CD14-positive monocyte (primary cell): ENCODE measurements at regions not wholly inside any gene's neighbourhood (a gene's known extent, or its start where the extent isn't known, plus 50 kb on each side); places are given as distances from the start of the nearest gene placed in this dataset.
A peak's percentile ranks its signal among the peaks of the same experiment; 100 is the strongest.

Experiments
- DNase-seq, 3 donors: peaks; one replicate each; pipeline ENCODE4 v3.0.0-alpha.2; 2011 to 2022
- H2AFZ ChIP-seq: 2 replicates; pipeline ENCODE4 v1.6.0; 2012; ENCODE audit warnings: mild to moderate bottlenecking, low read depth, low read length, inconsistent platforms; ENCODE audit not compliant: insufficient read depth, poor library complexity, severe bottlenecking
- H3K27ac ChIP-seq, 2 donors: 1 replicate in 1 of 2; 2 replicates in 1 of 2; pipeline ENCODE4 v1.5.1; 2012 to 2013; ENCODE audit warnings: low read length in 2 of 2, control low read depth in 1 of 2, inconsistent platforms in 1 of 2, low read depth in 1 of 2, mild to moderate bottlenecking in 1 of 2
- H3K27me3 ChIP-seq, 2 donors: one replicate each; pipeline versions ENCODE4 v1.6.0 to v1.6.1; 2011 to 2013; ENCODE audit warnings: low read length in 2 of 2; ENCODE audit not compliant: control insufficient read depth in 2 of 2, insufficient read depth in 2 of 2
- H3K36me3 ChIP-seq, 2 donors: replicated peaks in 1 of 2; 1 replicate in 1 of 2; 2 replicates in 1 of 2; pipeline versions ENCODE4 v1.5.1 to v1.6.1; 2012 to 2013; ENCODE audit warnings: low read length in 2 of 2, control low read depth in 1 of 2, inconsistent platforms in 1 of 2, mild to moderate bottlenecking in 1 of 2; ENCODE audit not compliant: insufficient read depth in 2 of 2, control insufficient read depth in 1 of 2
- H3K4me1 ChIP-seq, 2 donors: 1 replicate in 1 of 2; 2 replicates in 1 of 2; pipeline versions ENCODE4 v1.5.1 to v1.6.1; 2012 to 2013; ENCODE audit warnings: low read length in 2 of 2, control low read depth in 1 of 2, inconsistent platforms in 1 of 2, mild to moderate bottlenecking in 1 of 2, moderate library complexity in 1 of 2; ENCODE audit not compliant: insufficient read depth in 2 of 2, control insufficient read depth in 1 of 2
- H3K4me2 ChIP-seq: replicated peaks from 2 replicates; pipeline ENCODE3; 2012; ENCODE audit warnings: low read length, moderate library complexity, mild to moderate bottlenecking; ENCODE audit not compliant: poor library complexity, severe bottlenecking; ENCODE audit errors: extremely low read depth
- H3K4me3 ChIP-seq, 3 experiments: fragments of 200-600 bp in 1 of 3; sonication (generic) in 1 of 3; replicated peaks in 1 of 3; 1 replicate in 2 of 3; 2 replicates in 1 of 3; pipeline ENCODE4 v1.5.1; 2011 to 2013; ENCODE audit warnings: low read length in 3 of 3, mild to moderate bottlenecking in 3 of 3, control low read depth in 2 of 3, low read depth in 2 of 3, inconsistent platforms in 1 of 3, moderate library complexity in 1 of 3
- H3K79me2 ChIP-seq: 2 replicates; pipeline ENCODE4 v1.6.0; 2012; ENCODE audit warnings: mild to moderate bottlenecking, control low read depth, inconsistent platforms, low read length, moderate library complexity; ENCODE audit not compliant: insufficient read depth
- H3K9ac ChIP-seq: 2 replicates; pipeline ENCODE4 v1.6.0; 2017; ENCODE audit warnings: low read length, mild to moderate bottlenecking; ENCODE audit not compliant: insufficient read depth, poor library complexity, severe bottlenecking
- H3K9me3 ChIP-seq, 2 donors: replicated peaks in 1 of 2; 1 replicate in 1 of 2; 2 replicates in 1 of 2; pipeline versions ENCODE4 v1.5.1 to v1.6.1; 2012 to 2013; ENCODE audit warnings: low read length in 2 of 2, control low read depth in 1 of 2; ENCODE audit not compliant: control insufficient read depth in 1 of 2, insufficient read depth in 1 of 2
- H4K20me1 ChIP-seq: 2 replicates; pipeline ENCODE4 v1.6.0; 2012; ENCODE audit warnings: mild to moderate bottlenecking, low read length, control low read depth, moderate library complexity; ENCODE audit not compliant: insufficient read depth
- H3K27ac Mint-ChIP-seq, 7 donors: one replicate each; pipeline ENCODE4 v1.8.0; 2020; ENCODE audit warnings: mild to moderate bottlenecking in 7 of 7, mixed read lengths in 7 of 7, moderate library complexity in 6 of 7, inconsistent platforms in 2 of 7
- H3K27me3 Mint-ChIP-seq, 3 donors: one replicate each; pipeline ENCODE4 v1.8.0; 2021 to 2022; ENCODE audit warnings: low read depth in 3 of 3, mild to moderate bottlenecking in 3 of 3, mixed read lengths in 3 of 3, moderate library complexity in 3 of 3, inconsistent platforms in 1 of 3
- H3K36me3 Mint-ChIP-seq, 2 donors: one replicate each; pipeline ENCODE4 v1.8.0; 2020; ENCODE audit warnings: mixed read lengths in 2 of 2, inconsistent platforms in 1 of 2, mild to moderate bottlenecking in 1 of 2
- H3K4me1 Mint-ChIP-seq: one replicate; pipeline ENCODE4 v1.8.0; 2020; ENCODE audit warnings: mild to moderate bottlenecking, mixed read lengths
- H3K4me3 Mint-ChIP-seq, 2 donors: one replicate each; pipeline ENCODE4 v1.8.0; 2020; ENCODE audit warnings: mild to moderate bottlenecking in 2 of 2, mixed read lengths in 2 of 2, moderate library complexity in 1 of 2
- H3K9me3 Mint-ChIP-seq, 7 donors: one replicate each; pipeline ENCODE4 v1.8.0; 2020 to 2022; ENCODE audit warnings: mixed read lengths in 7 of 7, mild to moderate bottlenecking in 6 of 7, moderate library complexity in 6 of 7, inconsistent platforms in 2 of 7
- WGBS: methylation state at CpG from one replicate; pipeline ENCODE4 v1.1.5; 2013; ENCODE audit warnings: missing lambda C conversion rate; ENCODE audit not compliant: insufficient coverage; 5-methylcytosine and 5-hydroxymethylcytosine counted together
- intact Hi-C, 2 donors: fragments of 100-400 bp; cut with micrococcal nuclease; formaldehyde crosslinking; loops; one replicate each; pipeline versions ENCODE4 v1.15.0 to v1.15.1; 2023
- TF ChIP-seq, protein P1 (sequence below): fragments of 200-600 bp; IDR thresholded peaks from one replicate; pipeline ENCODE4 v1.8.0; 2022; ENCODE audit warnings: antibody characterized with exemption, mild to moderate bottlenecking

DNA sequence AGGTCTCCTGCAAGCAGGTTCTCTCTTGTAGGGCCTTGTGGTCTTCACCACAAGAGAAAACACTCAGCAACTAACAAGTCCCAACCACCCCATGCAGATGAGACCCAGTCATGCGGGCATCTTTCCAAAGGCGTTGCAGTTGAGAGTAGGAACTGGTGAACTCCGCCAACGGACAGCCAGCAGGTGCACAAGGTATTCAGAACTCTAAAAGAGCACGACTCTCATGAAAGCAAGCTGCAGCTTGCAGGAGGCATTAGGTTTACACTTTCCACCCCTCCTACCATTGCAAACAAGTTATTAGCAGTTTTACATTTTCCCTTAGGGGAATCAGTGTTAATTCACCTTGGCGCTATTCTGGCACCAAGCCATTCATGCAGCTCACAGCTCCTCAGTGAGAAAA is 173.4 kb upstream of the KIT start:
- H3K27me3 ChIP-seq = no peaks in the 10 kb centered on the region

GRCh38 chr4:54487491-54487890 is 170.3 kb upstream of the KIT start:
- Histone ChIP-seq H3K36me3 (no peaks in the 10 kb centered on the region), H3K27me3 (no peaks in the 10 kb centered on the region), H3K9me3 (peaks cover 4 to 9% of the 10 kb centered on the region in 2 donors), H2AFZ (no peak overlapping the region), H3K27ac (no peak overlapping the region), H3K79me2 (no peaks in the 10 kb centered on the region), H4K20me1 (no peaks in the 10 kb centered on the region), H3K4me1 (no peaks in the 10 kb centered on the region), H3K4me3 (no peak overlapping the region), H3K9ac (no peak overlapping the region), H3K4me2 (no peak overlapping the region)
- Mint-ChIP-seq H3K4me1 (no peaks in the 10 kb centered on the region), H3K36me3 (no peaks in the 10 kb centered on the region), H3K9me3 (peaks cover 2 to 19% (median 13%) of the 10 kb centered on the region in 7 donors), H3K27ac (no peak overlapping the region), H3K27me3 (peaks cover 0 to 1% (median 1%) of the 10 kb centered on the region in 3 donors), H3K4me3 (no peak overlapping the region)
- DNase-seq = no peak
- intact Hi-C loops = no loop called here
- TF ChIP-seq, protein P1, sequence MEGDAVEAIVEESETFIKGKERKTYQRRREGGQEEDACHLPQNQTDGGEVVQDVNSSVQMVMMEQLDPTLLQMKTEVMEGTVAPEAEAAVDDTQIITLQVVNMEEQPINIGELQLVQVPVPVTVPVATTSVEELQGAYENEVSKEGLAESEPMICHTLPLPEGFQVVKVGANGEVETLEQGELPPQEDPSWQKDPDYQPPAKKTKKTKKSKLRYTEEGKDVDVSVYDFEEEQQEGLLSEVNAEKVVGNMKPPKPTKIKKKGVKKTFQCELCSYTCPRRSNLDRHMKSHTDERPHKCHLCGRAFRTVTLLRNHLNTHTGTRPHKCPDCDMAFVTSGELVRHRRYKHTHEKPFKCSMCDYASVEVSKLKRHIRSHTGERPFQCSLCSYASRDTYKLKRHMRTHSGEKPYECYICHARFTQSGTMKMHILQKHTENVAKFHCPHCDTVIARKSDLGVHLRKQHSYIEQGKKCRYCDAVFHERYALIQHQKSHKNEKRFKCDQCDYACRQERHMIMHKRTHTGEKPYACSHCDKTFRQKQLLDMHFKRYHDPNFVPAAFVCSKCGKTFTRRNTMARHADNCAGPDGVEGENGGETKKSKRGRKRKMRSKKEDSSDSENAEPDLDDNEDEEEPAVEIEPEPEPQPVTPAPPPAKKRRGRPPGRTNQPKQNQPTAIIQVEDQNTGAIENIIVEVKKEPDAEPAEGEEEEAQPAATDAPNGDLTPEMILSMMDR = no peak
- no CpG with 5 or more reads among the region's 2 CpGs for WGBS

More for the DNA sequence above, 173.4 kb upstream of the KIT start:
- no peak for DNase-seq
- H3K4me3 Mint-ChIP-seq = no peak overlapping the region
- H2AFZ ChIP-seq = no peak overlapping the region
- H3K27me3 Mint-ChIP-seq = peaks cover 0 to 1% (median 0%) of the 10 kb centered on the region in 3 donors
- WGBS = 100% methylated on average over 4 of the region's 6 CpGs
- peaks cover 2 to 29% (median 16%) of the 10 kb centered on the region in 7 donors for H3K9me3 Mint-ChIP-seq
- peak overlapping the region in 1 of 7 donors; percentile 51 for H3K27ac Mint-ChIP-seq
- H3K4me3 ChIP-seq = no peak overlapping the region
- H4K20me1 ChIP-seq = no peaks in the 10 kb centered on the region
- H3K36me3 Mint-ChIP-seq = no peaks in the 10 kb centered on the region
- H3K36me3 ChIP-seq = no peaks in the 10 kb centered on the region
- no peaks in the 10 kb centered on the region for H3K4me1 ChIP-seq
- H3K4me2 ChIP-seq = no peak overlapping the region
- H3K79me2 ChIP-seq = no peaks in the 10 kb centered on the region
- no peak overlapping the region for H3K9ac ChIP-seq
- TF ChIP-seq, protein P1 = no peak
- no peaks in the 10 kb centered on the region for H3K4me1 Mint-ChIP-seq
- peaks cover 4 to 12% of the 10 kb centered on the region in 2 donors for H3K9me3 ChIP-seq
- intact Hi-C loops = no loop called here
- H3K27ac ChIP-seq = no peak overlapping the region
